IMR-90 (cell line): ENCODE measurements at regions not wholly inside any gene's neighbourhood (a gene's known extent, or its start where the extent isn't known, plus 50 kb on each side); places are given as distances from the start of the nearest gene placed in this dataset.
"Not testable (repeated sequence)": the region's sequence is repeated elsewhere in the genome, so short reads cannot be mapped to it uniquely, and the experiment has no call there.

Experiments
- ATAC-seq: fragments of 200-7000 bp; cut with Tn5 transposase; 2 replicates; pipeline ENCODE4 v1.9.1; 2020; ENCODE audit warnings: low read depth, mild to moderate bottlenecking, moderate library complexity
- BruUV-seq: library from RNA; stranded (reverse); fragments of 400-500 nt; replicated peaks from 2 replicates; lab custom pipeline; 2021; lab: Mats Ljungman, UMichigan
- CTCF ChIA-PET: fragments of 300-600 bp; formaldehyde crosslinking; extraction: SDS; loops from one replicate; lab custom pipeline; 2021; ENCODE audit warnings: antibody characterized with exemption; lab: Yijun Ruan, JAX
- POLR2A ChIA-PET: fragments of 300-600 bp; sonication (Branson Sonifier 250); formaldehyde crosslinking; loops from one replicate; lab custom pipeline; 2022; ENCODE audit warnings: antibody characterized with exemption; ENCODE audit not compliant: unreplicated experiment; lab: Charles Lee
- DNase-seq: peaks from one replicate; pipeline ENCODE4 v3.0.0; 2013
- H2AFZ ChIP-seq: replicated peaks from 2 replicates; pipeline ENCODE3; 2013; ENCODE audit warnings: low read length, mild to moderate bottlenecking; ENCODE audit not compliant: poor library complexity
- H2AK5ac ChIP-seq: 2 replicates; pipeline ENCODE4 v1.6.1; 2013; ENCODE audit warnings: low read depth, low read length, inconsistent platforms
- H2AK9ac ChIP-seq: replicated peaks from 2 replicates; pipeline ENCODE3; 2013; ENCODE audit warnings: mild to moderate bottlenecking, low read depth, low read length, moderate library complexity; ENCODE audit not compliant: poor library complexity
- H2BK120ac ChIP-seq: 2 replicates; pipeline ENCODE4 v1.6.1; 2013; ENCODE audit warnings: low read depth, low read length, inconsistent platforms
- H2BK15ac ChIP-seq: 3 replicates; pipeline ENCODE4 v1.6.1; 2013; ENCODE audit warnings: low read depth, low read length, inconsistent platforms
- H2BK20ac ChIP-seq: 2 replicates; pipeline ENCODE4 v1.6.1; 2013; ENCODE audit warnings: low read depth, mild to moderate bottlenecking, inconsistent platforms, low read length, moderate library complexity
- H2BK5ac ChIP-seq: 2 replicates; pipeline ENCODE4 v1.6.1; 2013; ENCODE audit warnings: mild to moderate bottlenecking, low read depth, low read length, inconsistent platforms; ENCODE audit not compliant: poor library complexity, severe bottlenecking
- H3K14ac ChIP-seq: replicated peaks from 2 replicates; pipeline ENCODE4 v1.6.1; 2013; ENCODE audit warnings: low read depth, low read length, inconsistent platforms
- H3K18ac ChIP-seq: 2 replicates; pipeline ENCODE4 v1.6.1; 2013; ENCODE audit warnings: low read depth, low read length, control low read depth
- H3K23ac ChIP-seq: 2 replicates; pipeline ENCODE4 v1.6.1; 2013; ENCODE audit warnings: low read depth, low read length, inconsistent platforms
- H3K27ac ChIP-seq: 2 replicates; pipeline ENCODE4 v1.5.1; 2013; ENCODE audit warnings: mild to moderate bottlenecking, control low read depth, low read length; ENCODE audit not compliant: insufficient read depth
- H3K27me3 ChIP-seq: 2 replicates; pipeline ENCODE4 v1.6.1; 2013; ENCODE audit warnings: low read length; ENCODE audit not compliant: control insufficient read depth, insufficient read depth
- H3K36me3 ChIP-seq: 2 replicates; pipeline ENCODE4 v1.6.1; 2013; ENCODE audit warnings: low read length, mixed read lengths; ENCODE audit not compliant: control insufficient read depth, insufficient read depth
- H3K4ac ChIP-seq: 2 replicates; pipeline ENCODE4 v1.6.1; 2013; ENCODE audit warnings: low read depth, low read length, inconsistent platforms
- H3K4me1 ChIP-seq: 2 replicates; pipeline ENCODE4 v1.6.1; 2013; ENCODE audit warnings: low read length, mixed read lengths; ENCODE audit not compliant: control insufficient read depth, insufficient read depth
- H3K4me2 ChIP-seq: 2 replicates; pipeline ENCODE4 v1.6.1; 2013; ENCODE audit warnings: low read depth, mild to moderate bottlenecking, control low read depth, low read length, moderate library complexity
- H3K4me3 ChIP-seq: 2 replicates; pipeline ENCODE4 v1.5.1; 2013; ENCODE audit warnings: low read depth, mild to moderate bottlenecking, control low read depth, low read length, moderate library complexity; ENCODE audit not compliant: insufficient read depth
- H3K56ac ChIP-seq: 2 replicates; pipeline ENCODE4 v1.6.1; 2013; ENCODE audit warnings: low read length, inconsistent platforms; ENCODE audit not compliant: insufficient read depth; ENCODE audit errors: extremely low read depth
- H3K79me1 ChIP-seq, 2 experiments: 2 replicates each; pipeline ENCODE4 v1.6.1; 2013; ENCODE audit warnings: low read length in 2 of 2, inconsistent platforms in 1 of 2, low read depth in 1 of 2
- H3K9ac ChIP-seq: 2 replicates; pipeline ENCODE4 v1.6.1; 2013; ENCODE audit warnings: low read depth, low read length, control low read depth
- H3K9me1 ChIP-seq: 2 replicates; pipeline ENCODE4 v1.6.1; 2013; ENCODE audit warnings: low read length, inconsistent platforms; ENCODE audit not compliant: insufficient read depth
- H3K9me3 ChIP-seq: 2 replicates; pipeline ENCODE4 v1.6.1; 2013; ENCODE audit warnings: low read length; ENCODE audit not compliant: control insufficient read depth, insufficient read depth
- H4K20me1 ChIP-seq: 2 replicates; pipeline ENCODE4 v1.6.1; 2013; ENCODE audit warnings: low read length, inconsistent platforms; ENCODE audit not compliant: insufficient read depth
- H4K5ac ChIP-seq: 2 replicates; pipeline ENCODE4 v1.6.1; 2013; ENCODE audit warnings: mild to moderate bottlenecking, low read depth, low read length, control low read depth
- H4K8ac ChIP-seq, 2 experiments: 2 replicates each; pipeline ENCODE4 v1.6.1; 2013; ENCODE audit warnings: low read depth in 2 of 2, low read length in 2 of 2, control low read depth in 1 of 2, inconsistent platforms in 1 of 2
- H4K91ac ChIP-seq: 2 replicates; pipeline ENCODE4 v1.6.1; 2013; ENCODE audit warnings: low read depth, low read length, inconsistent platforms; ENCODE audit not compliant: insufficient read depth
- WGBS, 2 experiments: methylation state at CpG; one replicate each; pipeline versions ENCODE4 v1.1.5 to v1.1.7; 2013; ENCODE audit warnings: missing lambda C conversion rate in 2 of 2; ENCODE audit not compliant: insufficient read length in 1 of 2; ENCODE audit errors: extremely low coverage in 2 of 2; 5-methylcytosine and 5-hydroxymethylcytosine counted together
- dilution Hi-C: fragments of 300-500 bp; cut with HindIII; formaldehyde crosslinking; loops from one replicate; pipeline ENCODE4 v1.14.3; 2018; ENCODE audit warnings: low sequenced_read_pairs; ENCODE audit not compliant: unreplicated experiment
- in situ Hi-C: fragments of 300-500 bp; cut with MboI; formaldehyde crosslinking; loops from 3 replicates; pipeline ENCODE4 v1.14.3; 2019; ENCODE audit warnings: low sequenced_read_pairs, inconsistent platforms, mixed read lengths
- intact Hi-C: fragments of 100-400 bp; cut with micrococcal nuclease; formaldehyde crosslinking; loops from 2 replicates; pipeline ENCODE4 v1.10.0; 2022

DNA sequence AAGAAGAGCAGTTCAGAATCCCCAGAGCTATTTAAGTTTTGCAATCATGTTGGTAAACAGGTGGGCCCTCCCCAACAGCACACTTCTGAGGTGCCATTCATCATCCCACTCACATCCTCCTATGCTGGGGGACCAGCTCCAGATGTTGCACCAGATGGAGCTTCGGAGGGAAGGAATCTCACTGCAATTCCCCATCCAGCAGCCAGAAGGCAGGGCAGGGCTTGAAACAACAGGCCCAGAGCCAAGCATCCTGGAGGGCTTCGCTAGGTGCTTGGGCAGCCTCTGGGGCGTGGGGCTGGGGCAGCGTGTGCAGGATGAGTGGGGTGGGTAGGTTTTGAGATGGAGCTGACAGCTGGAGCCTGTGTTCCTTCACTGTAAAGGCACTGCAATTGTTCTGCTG lies 73.6 kb downstream of the ATP6V0E2 start:
- H3K36me3 ChIP-seq, H3K27me3 ChIP-seq, H4K91ac ChIP-seq, H2AFZ ChIP-seq, H2BK20ac ChIP-seq, H4K8ac ChIP-seq, H3K4me3 ChIP-seq, H3K4me1 ChIP-seq, H3K23ac ChIP-seq, H4K5ac ChIP-seq, H2AK9ac ChIP-seq, CTCF ChIA-PET, H4K20me1 ChIP-seq, intact Hi-C loops, BruUV-seq, H2BK120ac ChIP-seq, H2BK5ac ChIP-seq, H3K4me2 ChIP-seq, H3K79me1 ChIP-seq, H3K9ac ChIP-seq, dilution Hi-C loops, H3K9me1 ChIP-seq, H3K9me3 ChIP-seq, POLR2A ChIA-PET, H3K18ac ChIP-seq, H2BK15ac ChIP-seq, H3K56ac ChIP-seq, H3K14ac ChIP-seq, H3K27ac ChIP-seq, H2AK5ac ChIP-seq, DNase-seq, in situ Hi-C loops, H3K4ac ChIP-seq, ATAC-seq: not testable (repeated sequence)
- WGBS, 2 experiments, result no CpG with 5 or more reads among the region's 4 CpGs

DNA sequence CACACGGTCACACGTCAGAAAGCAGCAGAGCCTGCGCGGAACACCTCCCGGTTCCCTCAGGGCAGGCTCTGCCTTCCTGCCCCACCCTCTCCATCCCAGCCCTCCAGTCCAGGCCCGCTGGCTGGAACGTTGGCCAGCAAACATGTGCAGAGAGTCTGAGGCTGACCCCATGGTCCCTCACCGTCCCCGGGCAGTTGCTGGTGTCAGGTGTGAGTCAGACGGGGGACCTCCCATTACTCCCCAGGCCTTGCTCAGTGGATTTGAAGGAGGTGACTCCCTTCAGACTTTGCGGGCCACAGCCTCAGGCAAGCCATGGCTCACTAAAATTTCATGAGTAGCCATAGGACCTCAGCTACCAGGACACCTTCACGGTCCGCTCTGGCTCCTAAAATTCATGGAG lies 74.7 kb downstream of the ATP6V0E2 start:
- H4K8ac ChIP-seq, H4K20me1 ChIP-seq, H3K79me1 ChIP-seq, H2BK5ac ChIP-seq, CTCF ChIA-PET, intact Hi-C loops, H2AFZ ChIP-seq, H3K36me3 ChIP-seq, H2BK120ac ChIP-seq, H3K27ac ChIP-seq, H3K27me3 ChIP-seq, H3K4me1 ChIP-seq, H3K23ac ChIP-seq, H4K91ac ChIP-seq, H3K9me3 ChIP-seq, H3K4ac ChIP-seq, H2AK5ac ChIP-seq, BruUV-seq, H3K9ac ChIP-seq, POLR2A ChIA-PET, H3K4me3 ChIP-seq, H2BK15ac ChIP-seq, H3K14ac ChIP-seq, H3K9me1 ChIP-seq, H4K5ac ChIP-seq, H3K4me2 ChIP-seq, H2AK9ac ChIP-seq, H3K56ac ChIP-seq, H3K18ac ChIP-seq, in situ Hi-C loops, dilution Hi-C loops, H2BK20ac ChIP-seq, DNase-seq, ATAC-seq: not testable (repeated sequence)
- WGBS, 2 experiments, result no CpG with 5 or more reads among the region's 13 CpGs
